GM23338 (cell line): ENCODE measurements at regions not wholly inside any gene's neighbourhood (a gene's known extent, or its start where the extent isn't known, plus 50 kb on each side); places are given as distances from the start of the nearest gene placed in this dataset.
A peak's percentile ranks its signal among the peaks of the same experiment; 100 is the strongest.

Source experiments
- ATAC-seq: fragments of 200-7000 bp; cut with Tn5 transposase; 3 replicates; pipeline ENCODE4 v1.9.1; 2020
- DNase-seq: peaks from one replicate; pipeline ENCODE4 v3.0.0-alpha.2; 2015; ENCODE audit warnings: low spot score
- H2AFZ ChIP-seq: fragments of 200-600 bp; sonication (generic); 2 replicates; pipeline ENCODE4 v1.8.0; 2016; ENCODE audit warnings: antibody characterized with exemption, mild to moderate bottlenecking, moderate library complexity
- H3F3A ChIP-seq: fragments of 200-600 bp; sonication (generic); replicated peaks from 2 replicates; pipeline ENCODE4 v1.8.0; 2017; ENCODE audit warnings: antibody characterized with exemption, mixed run types, low read depth
- H3K27ac ChIP-seq: fragments of 200-600 bp; sonication (generic); 2 replicates; pipeline ENCODE4 v1.6.1; 2016; ENCODE audit warnings: low read depth
- H3K27me3 ChIP-seq: fragments of 200-600 bp; sonication (generic); 2 replicates; pipeline ENCODE4 v1.8.0; 2016; ENCODE audit warnings: mild to moderate bottlenecking, mixed run types, moderate library complexity; ENCODE audit not compliant: insufficient read depth
- H3K36me3 ChIP-seq: fragments of 200-600 bp; sonication (generic); 2 replicates; pipeline ENCODE4 v1.8.0; 2016; ENCODE audit warnings: mild to moderate bottlenecking; ENCODE audit not compliant: insufficient read depth
- H3K4me1 ChIP-seq: fragments of 200-600 bp; sonication (generic); 2 replicates; pipeline ENCODE4 v1.8.0; 2016; ENCODE audit warnings: mild to moderate bottlenecking, moderate library complexity; ENCODE audit not compliant: insufficient read depth
- H3K4me2 ChIP-seq: fragments of 200-600 bp; sonication (generic); 2 replicates; pipeline ENCODE4 v1.7.1; 2017; ENCODE audit warnings: mixed run types
- H3K4me3 ChIP-seq: fragments of 200-600 bp; sonication (generic); 2 replicates; pipeline ENCODE4 v1.6.1; 2016; ENCODE audit warnings: mixed run types
- H3K79me2 ChIP-seq: fragments of 200-600 bp; sonication (generic); replicated peaks from 2 replicates; pipeline ENCODE4 v1.8.0; 2017; ENCODE audit warnings: mild to moderate bottlenecking; ENCODE audit not compliant: insufficient read depth
- H3K9me2 ChIP-seq: fragments of 200-600 bp; sonication (generic); 2 replicates; pipeline ENCODE4 v1.8.0; 2017; ENCODE audit not compliant: insufficient read depth
- H4K20me1 ChIP-seq: fragments of 200-600 bp; sonication (generic); replicated peaks from 2 replicates; pipeline ENCODE4 v1.8.0; 2017; ENCODE audit warnings: mild to moderate bottlenecking; ENCODE audit not compliant: insufficient read depth
- H3K27ac Mint-ChIP-seq: 2 replicates; pipeline ENCODE4 v1.8.0; 2020; ENCODE audit warnings: inconsistent platforms, mild to moderate bottlenecking, moderate library complexity, mixed read lengths
- H3K27me3 Mint-ChIP-seq: 3 replicates; pipeline ENCODE4 v1.8.0; 2022; ENCODE audit warnings: low read depth, mild to moderate bottlenecking, moderate library complexity, mixed read lengths, inconsistent platforms; ENCODE audit not compliant: insufficient read depth, poor library complexity
- H3K36me3 Mint-ChIP-seq: 3 replicates; pipeline ENCODE4 v1.8.0; 2021; ENCODE audit warnings: low read depth, mild to moderate bottlenecking, inconsistent platforms, moderate library complexity, mixed read lengths
- H3K4me1 Mint-ChIP-seq: 3 replicates; pipeline ENCODE4 v1.8.0; 2020; ENCODE audit warnings: mild to moderate bottlenecking, inconsistent platforms, mixed read lengths
- H3K4me3 Mint-ChIP-seq: 3 replicates; pipeline ENCODE4 v1.8.0; 2021; ENCODE audit warnings: moderate library complexity, mild to moderate bottlenecking, inconsistent platforms, mixed read lengths
- H3K9me3 Mint-ChIP-seq: 3 replicates; pipeline ENCODE4 v1.8.0; 2020; ENCODE audit warnings: moderate library complexity, mild to moderate bottlenecking, inconsistent platforms, mixed read lengths
- CREB1 ChIP-seq: fragments of 250-450 bp; sonication (Bioruptor Pico); IDR thresholded peaks from 2 replicates; pipeline ENCODE4 v1.5.0; 2020; ENCODE audit warnings: low read depth, mild to moderate bottlenecking, moderate library complexity
- ETS1 ChIP-seq: IDR thresholded peaks from 2 replicates; pipeline ENCODE4 v1.6.1; 2016; ENCODE audit warnings: antibody characterized with exemption
- JUNB ChIP-seq: IDR thresholded peaks from one replicate; pipeline ENCODE4 v1.6.1; 2016; ENCODE audit warnings: antibody characterized with exemption; ENCODE audit not compliant: unreplicated experiment
- ZNF462 ChIP-seq: fragments of 250-450 bp; sonication (Bioruptor Pico); IDR thresholded peaks from 2 replicates; pipeline ENCODE4 v1.5.0; 2020; ENCODE audit warnings: mild to moderate bottlenecking, moderate library complexity

- H3K4me2 ChIP-seq: no peak overlapping the region
- DNase-seq (no peak), ATAC-seq (no peak)
- H3K27me3 Mint-ChIP-seq: peaks cover 2% of the 10 kb centered on the region
- H3K27ac ChIP-seq: no peak overlapping the region
- H3K79me2 ChIP-seq: no peaks in the 10 kb centered on the region
- H2AFZ ChIP-seq: no peak overlapping the region
- no peaks in the 10 kb centered on the region for H3K27me3 ChIP-seq
- no peaks in the 10 kb centered on the region for H3K9me3 Mint-ChIP-seq
- H3K4me1 Mint-ChIP-seq: peaks cover 12% of the 10 kb centered on the region
- no peak overlapping the region for H3K4me3 Mint-ChIP-seq
- H4K20me1 ChIP-seq: no peaks in the 10 kb centered on the region
- H3K36me3 Mint-ChIP-seq: no peaks in the 10 kb centered on the region
- H3K4me1 ChIP-seq: no peaks in the 10 kb centered on the region
- no peaks in the 10 kb centered on the region for H3F3A ChIP-seq
- no peak for TF ChIP-seq ZNF462
- TF ChIP-seq ETS1: no peak
- TF ChIP-seq JUNB: no peak
- no peak for TF ChIP-seq CREB1
- no peak overlapping the region for H3K4me3 ChIP-seq
- no peak overlapping the region for H3K27ac Mint-ChIP-seq
- no peaks in the 10 kb centered on the region for H3K36me3 ChIP-seq
- no peaks in the 10 kb centered on the region for H3K9me2 ChIP-seq
Observed at GRCh38 chr5:61652916-61653315, 320.9 kb downstream of the ZSWIM6 start.

- no peak overlapping the region for H3K4me2 ChIP-seq
- peak; percentile 20 for DNase-seq
- no peaks in the 10 kb centered on the region for H3K9me2 ChIP-seq
- no peak for ATAC-seq
- no peaks in the 10 kb centered on the region for H3K9me3 Mint-ChIP-seq
- H3K27me3 ChIP-seq: no peaks in the 10 kb centered on the region
- no peaks in the 10 kb centered on the region for H3K36me3 Mint-ChIP-seq
- H3K4me3 ChIP-seq: no peak overlapping the region
- H4K20me1 ChIP-seq: no peaks in the 10 kb centered on the region
- peaks cover 5% of the 10 kb centered on the region for H3K27me3 Mint-ChIP-seq
- no peak overlapping the region for H3K27ac ChIP-seq
- H3K4me1 ChIP-seq: 0 out of 2 replicates have a peak, but pooled peaks cover 3% of the 10 kb centered on the region
- H3F3A ChIP-seq: no peaks in the 10 kb centered on the region
- no peak overlapping the region for H2AFZ ChIP-seq
- no peaks in the 10 kb centered on the region for H3K79me2 ChIP-seq
- no peak overlapping the region for H3K27ac Mint-ChIP-seq
- H3K36me3 ChIP-seq: no peaks in the 10 kb centered on the region
- no peak overlapping the region for H3K4me3 Mint-ChIP-seq
- peaks cover 18% of the 10 kb centered on the region for H3K4me1 Mint-ChIP-seq
- no peak for TF ChIP-seq ZNF462
Observed at GRCh38 chr5:61653807-61654580, 321.9 kb downstream of the ZSWIM6 start.
